Activated T-helper 17 cell treated with anti-CD3 and anti-CD28 coated beads, Interleukin-2, amount 50 U/mL, for 72 hours (primary cell): ENCODE measurements at regions not wholly inside any gene's neighbourhood (a gene's known extent, or its start where the extent isn't known, plus 50 kb on each side); places are given as distances from the start of the nearest gene placed in this dataset.

Source experiments
- ATAC-seq: fragments of 150-1000 bp; cut with Tn5 transposase; replicated peaks from 2 replicates; pipeline ENCODE4 v1.10.0; 2021; ENCODE audit warnings: mild to moderate bottlenecking, moderate library complexity
- H3K27ac Mint-ChIP-seq: one replicate; pipeline ENCODE4 v1.8.0; 2022; ENCODE audit warnings: mixed read lengths
- H3K27me3 Mint-ChIP-seq: one replicate; pipeline ENCODE4 v1.8.0; 2022; ENCODE audit warnings: mixed read lengths
- H3K36me3 Mint-ChIP-seq: one replicate; pipeline ENCODE4 v1.8.0; 2022; ENCODE audit warnings: low read depth, mild to moderate bottlenecking, mixed read lengths
- H3K4me1 Mint-ChIP-seq: one replicate; pipeline ENCODE4 v1.8.0; 2022; ENCODE audit warnings: mixed read lengths
- H3K4me3 Mint-ChIP-seq: one replicate; pipeline ENCODE4 v1.8.0; 2022; ENCODE audit warnings: mild to moderate bottlenecking, mixed read lengths
- H3K9me3 Mint-ChIP-seq: one replicate; pipeline ENCODE4 v1.8.0; 2022; ENCODE audit warnings: mixed read lengths

DNA sequence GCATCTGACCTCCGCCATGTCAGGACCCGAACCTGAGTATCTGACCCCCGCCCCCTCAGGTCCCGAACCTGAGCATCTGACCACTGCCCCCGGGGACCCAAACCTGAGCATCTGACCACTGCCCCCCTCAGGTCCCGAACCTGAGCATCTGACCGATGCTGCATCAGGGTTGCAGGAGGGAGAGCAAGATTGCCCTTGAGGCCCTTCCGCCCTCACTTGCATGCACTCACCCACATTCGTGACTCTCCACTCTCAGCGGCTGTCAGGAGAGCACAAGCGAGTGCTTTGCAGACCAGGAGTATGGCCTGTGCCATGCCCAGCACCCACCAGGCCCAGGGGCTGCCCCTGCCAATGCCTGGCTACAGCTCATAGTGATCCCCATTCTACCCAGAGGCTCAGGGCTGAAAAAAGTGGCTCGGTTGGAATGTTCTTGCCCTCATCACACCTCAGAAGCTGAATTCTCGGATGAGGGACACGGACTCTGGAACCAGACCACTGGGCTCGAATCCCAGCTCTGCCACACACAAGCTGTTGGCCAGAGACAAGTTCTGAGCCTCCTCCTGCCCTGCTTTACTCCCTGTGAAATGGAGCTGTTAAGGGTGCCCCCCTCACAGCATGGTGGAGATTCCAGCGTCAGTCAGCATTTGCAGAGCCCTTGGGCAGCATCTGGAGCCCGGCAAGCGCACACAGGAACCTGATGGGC, 82.1 kb downstream of the DLL1 start:
- peaks cover 6% of the 10 kb centered on the region for H3K27me3 Mint-ChIP-seq
- H3K4me3 Mint-ChIP-seq = no peak overlapping the region
- H3K36me3 Mint-ChIP-seq = no peaks in the 10 kb centered on the region
- H3K4me1 Mint-ChIP-seq = no peaks in the 10 kb centered on the region
- no peaks in the 10 kb centered on the region for H3K9me3 Mint-ChIP-seq
- no peak overlapping the region for H3K27ac Mint-ChIP-seq
- no peak for ATAC-seq

DNA sequence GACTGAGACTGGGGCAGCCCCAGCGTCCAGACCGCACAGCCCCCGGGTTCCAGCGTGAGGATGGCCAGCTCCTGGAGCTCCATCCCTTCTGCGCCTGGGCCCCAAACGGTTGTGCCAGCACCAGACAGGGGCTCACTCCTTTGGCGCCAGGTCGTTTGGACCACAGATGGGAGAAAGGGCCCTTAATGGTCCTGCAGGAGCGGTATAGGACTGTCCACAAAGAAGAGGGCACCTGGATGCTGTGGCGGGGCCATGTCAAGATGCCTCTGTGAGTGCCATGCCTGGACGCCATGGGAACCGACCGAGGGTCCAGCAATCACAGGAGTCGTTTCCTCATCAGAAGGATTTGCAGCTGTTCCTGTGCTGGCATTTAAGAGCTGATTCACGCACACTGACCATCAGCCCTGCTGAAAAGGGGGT, 82.7 kb downstream of the DLL1 start:
- H3K36me3 Mint-ChIP-seq = no peaks in the 10 kb centered on the region
- no peak overlapping the region for H3K4me3 Mint-ChIP-seq
- peaks cover 6% of the 10 kb centered on the region for H3K27me3 Mint-ChIP-seq
- H3K4me1 Mint-ChIP-seq = no peaks in the 10 kb centered on the region
- no peak overlapping the region for H3K27ac Mint-ChIP-seq
- peaks cover 4% of the 10 kb centered on the region for H3K9me3 Mint-ChIP-seq
- no peak for ATAC-seq

DNA sequence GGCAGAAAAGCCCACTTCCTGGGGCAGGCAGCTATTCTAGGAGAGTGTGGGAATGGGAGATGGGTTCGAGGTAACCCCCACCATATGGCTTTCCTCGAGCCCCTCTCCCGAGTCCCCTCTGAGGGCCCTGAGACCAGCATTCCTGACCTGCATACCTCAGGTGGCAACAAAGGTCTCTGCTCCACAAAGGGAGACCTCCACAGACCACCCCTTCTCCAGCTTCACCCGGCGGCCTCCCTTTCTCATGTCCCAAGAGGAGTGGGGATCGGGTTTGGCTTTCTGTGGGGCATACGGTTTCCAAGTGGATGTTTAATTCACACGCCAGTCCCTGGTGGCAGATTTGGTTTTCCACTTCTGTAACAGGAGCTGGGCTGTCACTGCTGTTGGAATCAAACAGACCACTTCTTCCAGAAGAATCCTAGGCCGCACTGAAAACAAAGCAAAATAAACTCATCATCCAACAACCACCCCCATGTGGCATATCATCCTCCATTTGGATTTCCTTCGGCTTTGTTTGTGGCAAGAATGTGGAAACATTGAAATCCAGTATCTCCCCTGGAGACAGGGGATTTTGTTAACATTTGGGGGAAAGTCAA, 83.2 kb downstream of the DLL1 start:
- peaks cover 6% of the 10 kb centered on the region for H3K27me3 Mint-ChIP-seq
- no peaks in the 10 kb centered on the region for H3K36me3 Mint-ChIP-seq
- no peak overlapping the region for H3K4me3 Mint-ChIP-seq
- no peaks in the 10 kb centered on the region for H3K4me1 Mint-ChIP-seq
- peaks cover 6% of the 10 kb centered on the region for H3K9me3 Mint-ChIP-seq
- no peak for ATAC-seq
- H3K27ac Mint-ChIP-seq = no peak overlapping the region

- H3K27ac Mint-ChIP-seq = no peak overlapping the region
- ATAC-seq = no peak
- no peak overlapping the region for H3K4me3 Mint-ChIP-seq
- H3K9me3 Mint-ChIP-seq = peaks cover 6% of the 10 kb centered on the region
- H3K4me1 Mint-ChIP-seq = no peaks in the 10 kb centered on the region
- H3K27me3 Mint-ChIP-seq = peaks cover 6% of the 10 kb centered on the region
- H3K36me3 Mint-ChIP-seq = no peaks in the 10 kb centered on the region
Measured at GRCh38 chr6:170206851-170207431, 83.9 kb downstream of the DLL1 start.

GRCh38 chr6:170206317-170206621, 84.6 kb downstream of the DLL1 start:
- no peak overlapping the region for H3K4me3 Mint-ChIP-seq
- H3K36me3 Mint-ChIP-seq = no peaks in the 10 kb centered on the region
- no peak for ATAC-seq
- peaks cover 6% of the 10 kb centered on the region for H3K27me3 Mint-ChIP-seq
- H3K27ac Mint-ChIP-seq = no peak overlapping the region
- no peaks in the 10 kb centered on the region for H3K4me1 Mint-ChIP-seq
- H3K9me3 Mint-ChIP-seq = peaks cover 6% of the 10 kb centered on the region

- Mint-ChIP-seq H3K36me3 (no peaks in the 10 kb centered on the region), H3K9me3 (peaks cover 6% of the 10 kb centered on the region), H3K27ac (no peak overlapping the region), H3K4me3 (no peak overlapping the region), H3K4me1 (no peaks in the 10 kb centered on the region), H3K27me3 (peaks cover 6% of the 10 kb centered on the region)
- no peak for ATAC-seq
Measured at GRCh38 chr6:170205534-170206316, 85.2 kb downstream of the DLL1 start.

- peaks cover under 1% of the 10 kb centered on the region for H3K27me3 Mint-ChIP-seq
- ATAC-seq = no peak
- no peak overlapping the region for H3K27ac Mint-ChIP-seq
- no peaks in the 10 kb centered on the region for H3K4me1 Mint-ChIP-seq
- peaks cover 6% of the 10 kb centered on the region for H3K9me3 Mint-ChIP-seq
- H3K4me3 Mint-ChIP-seq = no peak overlapping the region
- no peaks in the 10 kb centered on the region for H3K36me3 Mint-ChIP-seq
Measured at GRCh38 chr6:170205126-170205525, 85.8 kb downstream of the DLL1 start.

DNA sequence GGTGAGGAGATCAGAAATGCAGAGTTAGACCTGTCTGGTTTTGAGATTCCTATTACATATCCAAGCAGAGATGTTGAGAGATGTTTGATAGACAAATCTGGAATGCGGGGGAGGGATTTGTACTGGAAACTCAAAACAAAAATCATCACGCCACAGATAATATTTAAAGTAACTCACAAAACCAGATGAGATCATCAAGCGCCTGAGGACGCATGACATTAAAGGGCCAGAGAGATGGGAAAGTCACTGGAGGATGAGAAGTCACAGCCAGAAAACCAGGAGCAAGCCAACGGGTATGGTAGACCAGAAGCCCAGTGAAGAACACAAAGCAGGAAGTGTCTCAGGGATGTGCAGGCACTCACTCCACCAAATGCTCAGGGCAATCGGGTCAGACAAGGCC, 87.7 kb downstream of the DLL1 start:
- no peak for ATAC-seq
- Mint-ChIP-seq H3K27me3 (no peaks in the 10 kb centered on the region), H3K27ac (no peak overlapping the region), H3K4me1 (no peaks in the 10 kb centered on the region), H3K36me3 (no peaks in the 10 kb centered on the region), H3K4me3 (no peak overlapping the region), H3K9me3 (peaks cover 6% of the 10 kb centered on the region)

- Mint-ChIP-seq H3K27ac (no peak overlapping the region), H3K4me3 (no peak overlapping the region), H3K9me3 (peaks cover 6% of the 10 kb centered on the region), H3K27me3 (no peaks in the 10 kb centered on the region), H3K36me3 (no peaks in the 10 kb centered on the region), H3K4me1 (no peaks in the 10 kb centered on the region)
- no peak for ATAC-seq
Measured at GRCh38 chr6:170202416-170203135, 88.3 kb downstream of the DLL1 start.

DNA sequence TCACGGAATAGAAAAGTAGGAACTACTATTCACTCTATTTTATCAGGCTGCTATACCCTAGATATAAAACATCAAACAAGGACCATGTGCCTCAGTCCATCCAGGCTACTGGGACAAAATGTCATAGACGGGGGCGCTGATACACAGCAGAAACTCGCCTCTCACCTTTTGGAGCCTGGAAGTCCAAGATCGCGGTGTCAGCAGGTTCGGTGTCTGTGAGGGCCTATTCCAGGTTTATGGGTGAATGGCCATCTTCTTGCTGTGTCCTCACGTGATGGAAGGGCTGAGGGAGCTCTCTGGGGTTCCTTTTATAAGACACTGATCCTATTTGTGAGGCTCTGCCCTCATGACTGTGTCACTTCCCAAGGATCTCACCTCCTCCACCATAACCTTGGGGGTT, 89.5 kb downstream of the DLL1 start:
- H3K4me1 Mint-ChIP-seq = no peaks in the 10 kb centered on the region
- H3K36me3 Mint-ChIP-seq = no peaks in the 10 kb centered on the region
- no peaks in the 10 kb centered on the region for H3K27me3 Mint-ChIP-seq
- peaks cover 6% of the 10 kb centered on the region for H3K9me3 Mint-ChIP-seq
- H3K27ac Mint-ChIP-seq = no peak overlapping the region
- ATAC-seq = no peak
- H3K4me3 Mint-ChIP-seq = no peak overlapping the region

DNA sequence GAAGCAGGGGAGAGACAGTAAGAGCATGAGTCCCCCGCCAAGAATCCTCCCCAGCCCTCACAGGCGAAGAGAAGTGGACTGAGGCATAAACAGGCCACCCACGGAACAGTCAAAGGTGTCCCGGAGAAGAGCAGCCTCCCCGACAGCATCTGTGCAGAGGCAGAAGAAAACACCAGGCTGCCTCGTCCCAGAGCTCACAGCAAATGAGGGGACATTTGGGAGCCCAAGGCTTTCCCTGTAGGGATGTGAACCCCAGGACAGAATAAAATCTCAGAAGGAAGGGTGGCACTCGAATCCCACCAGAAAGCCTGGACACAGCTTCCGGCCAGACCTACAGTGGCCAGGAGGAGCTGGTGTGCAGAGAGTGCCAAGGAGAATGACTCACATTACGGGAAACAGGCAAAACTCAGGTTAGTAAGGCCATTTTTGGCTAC, 90.4 kb downstream of the DLL1 start:
- Mint-ChIP-seq H3K27ac (no peak overlapping the region), H3K9me3 (peaks cover 11% of the 10 kb centered on the region), H3K4me1 (no peaks in the 10 kb centered on the region), H3K36me3 (no peaks in the 10 kb centered on the region), H3K4me3 (no peak overlapping the region), H3K27me3 (peaks cover 7% of the 10 kb centered on the region)
- no peak for ATAC-seq

GRCh38 chr6:170199716-170200115, 91.2 kb downstream of the DLL1 start:
- H3K27ac Mint-ChIP-seq = no peak overlapping the region
- peaks cover 14% of the 10 kb centered on the region for H3K27me3 Mint-ChIP-seq
- peaks cover 18% of the 10 kb centered on the region for H3K9me3 Mint-ChIP-seq
- H3K4me1 Mint-ChIP-seq = no peaks in the 10 kb centered on the region
- no peak for ATAC-seq
- no peak overlapping the region for H3K4me3 Mint-ChIP-seq
- H3K36me3 Mint-ChIP-seq = no peaks in the 10 kb centered on the region

GRCh38 chr6:170198298-170198697, 92.6 kb downstream of the DLL1 start:
- Mint-ChIP-seq H3K4me1 (no peaks in the 10 kb centered on the region), H3K27ac (no peak overlapping the region), H3K36me3 (no peaks in the 10 kb centered on the region), H3K4me3 (no peak overlapping the region), H3K9me3 (peaks cover 25% of the 10 kb centered on the region), H3K27me3 (peaks cover 22% of the 10 kb centered on the region)
- no peak for ATAC-seq

DNA sequence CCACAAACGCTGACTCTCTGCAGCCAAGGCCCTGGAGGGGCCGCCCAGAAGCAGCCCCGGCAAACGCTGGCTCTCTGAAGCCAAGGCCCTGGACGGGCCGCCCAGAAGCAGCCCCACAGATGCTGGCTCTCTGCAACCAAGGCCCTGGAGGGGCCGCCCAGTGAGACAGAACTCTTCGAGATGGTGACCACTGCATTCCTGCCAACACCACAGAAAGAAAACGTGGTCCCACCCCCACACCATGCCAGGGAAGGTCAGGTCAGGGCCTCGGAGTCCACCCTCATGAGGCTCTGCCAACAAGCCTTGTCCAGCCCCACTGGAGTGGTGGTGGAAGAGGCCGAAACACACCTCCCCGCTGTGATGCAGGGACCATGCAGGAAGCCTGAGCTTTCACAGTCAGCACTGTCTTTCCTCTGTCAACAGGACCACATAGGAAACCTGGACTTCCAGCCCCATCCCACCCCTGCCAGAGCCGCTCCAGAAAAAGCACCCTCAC, 97.5 kb downstream of the DLL1 start:
- Mint-ChIP-seq H3K27me3 (peaks cover 22% of the 10 kb centered on the region), H3K9me3 (peaks cover 21% of the 10 kb centered on the region), H3K4me3 (no peak overlapping the region), H3K27ac (no peak overlapping the region), H3K36me3 (no peaks in the 10 kb centered on the region), H3K4me1 (no peaks in the 10 kb centered on the region)
- ATAC-seq = no peak
